ENCODE measurements at regions not wholly inside any gene's neighbourhood (a gene's known extent, or its start where the extent isn't known, plus 50 kb on each side); places are given as distances from the start of the nearest gene placed in this dataset.

GRCh38 chr3:5813521-5813920 lies 626.0 kb downstream of the EDEM1 start:
- TF ChIP-seq, protein P1, sequence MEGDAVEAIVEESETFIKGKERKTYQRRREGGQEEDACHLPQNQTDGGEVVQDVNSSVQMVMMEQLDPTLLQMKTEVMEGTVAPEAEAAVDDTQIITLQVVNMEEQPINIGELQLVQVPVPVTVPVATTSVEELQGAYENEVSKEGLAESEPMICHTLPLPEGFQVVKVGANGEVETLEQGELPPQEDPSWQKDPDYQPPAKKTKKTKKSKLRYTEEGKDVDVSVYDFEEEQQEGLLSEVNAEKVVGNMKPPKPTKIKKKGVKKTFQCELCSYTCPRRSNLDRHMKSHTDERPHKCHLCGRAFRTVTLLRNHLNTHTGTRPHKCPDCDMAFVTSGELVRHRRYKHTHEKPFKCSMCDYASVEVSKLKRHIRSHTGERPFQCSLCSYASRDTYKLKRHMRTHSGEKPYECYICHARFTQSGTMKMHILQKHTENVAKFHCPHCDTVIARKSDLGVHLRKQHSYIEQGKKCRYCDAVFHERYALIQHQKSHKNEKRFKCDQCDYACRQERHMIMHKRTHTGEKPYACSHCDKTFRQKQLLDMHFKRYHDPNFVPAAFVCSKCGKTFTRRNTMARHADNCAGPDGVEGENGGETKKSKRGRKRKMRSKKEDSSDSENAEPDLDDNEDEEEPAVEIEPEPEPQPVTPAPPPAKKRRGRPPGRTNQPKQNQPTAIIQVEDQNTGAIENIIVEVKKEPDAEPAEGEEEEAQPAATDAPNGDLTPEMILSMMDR (IDR thresholded peaks at IDR 0.05; ENCODE audit: control insufficient read depth, extremely low read depth, insufficient read depth) = no peak
- H3K4me3 ChIP-seq (ENCODE audit: low read depth, low read length) = no peak overlapping the region
- DNase-seq (ENCODE audit: low read depth) = no peak

GRCh38 chr3:5822843-5823242 lies 635.3 kb downstream of the EDEM1 start:
- TF ChIP-seq, protein P1 (IDR thresholded peaks at IDR 0.05; ENCODE audit: control insufficient read depth, extremely low read depth, insufficient read depth) = no peak
- H3K4me3 ChIP-seq (ENCODE audit: low read depth, low read length) = no peak overlapping the region
- no peak for DNase-seq (ENCODE audit: low read depth)

- no peak for DNase-seq (ENCODE audit: low read depth)
- TF ChIP-seq, protein P1 (IDR thresholded peaks at IDR 0.05; ENCODE audit: control insufficient read depth, extremely low read depth, insufficient read depth) = no peak
- no peak overlapping the region for H3K4me3 ChIP-seq (ENCODE audit: low read depth, low read length)
Measured at GRCh38 chr3:5826467-5826866, 639.0 kb downstream of the EDEM1 start.

GRCh38 chr3:5828251-5828650 lies 640.7 kb downstream of the EDEM1 start:
- DNase-seq (ENCODE audit: low read depth) = no peak
- H3K4me3 ChIP-seq (ENCODE audit: low read depth, low read length) = no peak overlapping the region
- TF ChIP-seq, protein P1 (IDR thresholded peaks at IDR 0.05; ENCODE audit: control insufficient read depth, extremely low read depth, insufficient read depth) = no peak

GRCh38 chr3:5840056-5840455 lies 652.5 kb downstream of the EDEM1 start:
- no peak for DNase-seq (ENCODE audit: low read depth)
- no peak overlapping the region for H3K4me3 ChIP-seq (ENCODE audit: low read depth, low read length)
- TF ChIP-seq, protein P1 (IDR thresholded peaks at IDR 0.05; ENCODE audit: control insufficient read depth, extremely low read depth, insufficient read depth) = no peak

GRCh38 chr3:5841599-5841998 lies 654.1 kb downstream of the EDEM1 start:
- TF ChIP-seq, protein P1 (IDR thresholded peaks at IDR 0.05; ENCODE audit: control insufficient read depth, extremely low read depth, insufficient read depth) = no peak
- no peak for DNase-seq (ENCODE audit: low read depth)
- H3K4me3 ChIP-seq (ENCODE audit: low read depth, low read length) = no peak overlapping the region

DNA sequence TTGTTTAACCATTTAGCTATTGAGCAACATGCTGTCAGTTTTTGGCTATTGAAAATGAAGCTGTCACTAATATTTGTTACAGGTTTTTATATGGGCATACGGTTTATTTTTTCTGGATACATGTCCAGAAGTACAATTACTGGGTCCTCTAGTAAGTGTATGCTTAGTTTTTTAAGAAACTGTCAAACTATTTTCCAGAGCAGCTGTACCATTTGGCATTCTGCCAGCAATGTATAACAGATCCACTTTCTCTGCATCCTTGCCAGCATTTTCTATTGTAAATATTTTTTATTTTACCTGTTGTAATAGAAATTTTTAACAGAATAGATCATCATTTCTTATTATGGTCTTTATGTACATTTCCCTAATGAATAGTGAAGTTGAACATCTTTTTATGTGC lies 658.8 kb downstream of the EDEM1 start:
- no peak overlapping the region for H3K4me3 ChIP-seq (ENCODE audit: low read depth, low read length)
- TF ChIP-seq, protein P1 (IDR thresholded peaks at IDR 0.05; ENCODE audit: control insufficient read depth, extremely low read depth, insufficient read depth) = no peak
- DNase-seq (ENCODE audit: low read depth) = no peak
